Epithelial cell of esophagus (primary cell): ENCODE measurements at regions not wholly inside any gene's neighbourhood (a gene's known extent, or its start where the extent isn't known, plus 50 kb on each side); places are given as distances from the start of the nearest gene placed in this dataset.
A peak's percentile ranks its signal among the peaks of the same experiment; 100 is the strongest.

Experiments
- DNase-seq: peaks from one replicate; pipeline ENCODE4 v3.0.0; 2010; ENCODE audit warnings: low read depth
- H3K4me3 ChIP-seq: 2 replicates; pipeline ENCODE4 v1.5.1; 2011; ENCODE audit warnings: mild to moderate bottlenecking, low read length, control low read depth
- TF ChIP-seq, protein P1 (sequence below): IDR thresholded peaks from 2 replicates; pipeline ENCODE4 v1.5.1; 2011; ENCODE audit warnings: low read depth, mild to moderate bottlenecking, low read length, control low read depth, inconsistent platforms; ENCODE audit not compliant: insufficient read depth; ENCODE audit errors: missing control alignments

- peak; percentile 36 for DNase-seq
- TF ChIP-seq, protein P1, sequence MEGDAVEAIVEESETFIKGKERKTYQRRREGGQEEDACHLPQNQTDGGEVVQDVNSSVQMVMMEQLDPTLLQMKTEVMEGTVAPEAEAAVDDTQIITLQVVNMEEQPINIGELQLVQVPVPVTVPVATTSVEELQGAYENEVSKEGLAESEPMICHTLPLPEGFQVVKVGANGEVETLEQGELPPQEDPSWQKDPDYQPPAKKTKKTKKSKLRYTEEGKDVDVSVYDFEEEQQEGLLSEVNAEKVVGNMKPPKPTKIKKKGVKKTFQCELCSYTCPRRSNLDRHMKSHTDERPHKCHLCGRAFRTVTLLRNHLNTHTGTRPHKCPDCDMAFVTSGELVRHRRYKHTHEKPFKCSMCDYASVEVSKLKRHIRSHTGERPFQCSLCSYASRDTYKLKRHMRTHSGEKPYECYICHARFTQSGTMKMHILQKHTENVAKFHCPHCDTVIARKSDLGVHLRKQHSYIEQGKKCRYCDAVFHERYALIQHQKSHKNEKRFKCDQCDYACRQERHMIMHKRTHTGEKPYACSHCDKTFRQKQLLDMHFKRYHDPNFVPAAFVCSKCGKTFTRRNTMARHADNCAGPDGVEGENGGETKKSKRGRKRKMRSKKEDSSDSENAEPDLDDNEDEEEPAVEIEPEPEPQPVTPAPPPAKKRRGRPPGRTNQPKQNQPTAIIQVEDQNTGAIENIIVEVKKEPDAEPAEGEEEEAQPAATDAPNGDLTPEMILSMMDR, result no peak
- no peak overlapping the region for H3K4me3 ChIP-seq
Measured at GRCh38 chr15:37536967-37537605, 397.4 kb upstream of the TMCO5A start.

- H3K4me3 ChIP-seq, result no peak overlapping the region
- TF ChIP-seq, protein P1, result no peak
- no peak for DNase-seq
Measured at GRCh38 chr15:37537802-37538201, 396.6 kb upstream of the TMCO5A start.

DNA sequence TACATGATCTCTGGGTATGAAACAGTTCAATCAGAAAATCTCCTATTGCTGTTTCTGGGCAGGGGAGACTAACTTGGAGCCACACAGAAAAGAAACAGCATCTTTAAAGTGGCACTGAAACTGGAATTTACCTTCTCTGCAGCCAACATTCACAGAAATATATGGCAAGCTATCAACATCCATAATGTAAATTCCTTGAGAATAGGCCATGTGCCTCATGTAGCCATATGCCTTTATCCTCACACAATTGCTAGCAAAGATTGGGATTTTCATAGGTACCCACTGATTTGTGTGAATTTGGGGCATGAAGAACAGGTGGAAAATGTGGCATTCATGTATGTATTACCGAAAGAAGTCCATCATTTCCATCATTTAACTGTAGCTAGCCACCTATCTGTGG is 386.3 kb upstream of the TMCO5A start:
- TF ChIP-seq, protein P1, result no peak
- H3K4me3 ChIP-seq, result no peak overlapping the region
- DNase-seq, result no peak

DNA sequence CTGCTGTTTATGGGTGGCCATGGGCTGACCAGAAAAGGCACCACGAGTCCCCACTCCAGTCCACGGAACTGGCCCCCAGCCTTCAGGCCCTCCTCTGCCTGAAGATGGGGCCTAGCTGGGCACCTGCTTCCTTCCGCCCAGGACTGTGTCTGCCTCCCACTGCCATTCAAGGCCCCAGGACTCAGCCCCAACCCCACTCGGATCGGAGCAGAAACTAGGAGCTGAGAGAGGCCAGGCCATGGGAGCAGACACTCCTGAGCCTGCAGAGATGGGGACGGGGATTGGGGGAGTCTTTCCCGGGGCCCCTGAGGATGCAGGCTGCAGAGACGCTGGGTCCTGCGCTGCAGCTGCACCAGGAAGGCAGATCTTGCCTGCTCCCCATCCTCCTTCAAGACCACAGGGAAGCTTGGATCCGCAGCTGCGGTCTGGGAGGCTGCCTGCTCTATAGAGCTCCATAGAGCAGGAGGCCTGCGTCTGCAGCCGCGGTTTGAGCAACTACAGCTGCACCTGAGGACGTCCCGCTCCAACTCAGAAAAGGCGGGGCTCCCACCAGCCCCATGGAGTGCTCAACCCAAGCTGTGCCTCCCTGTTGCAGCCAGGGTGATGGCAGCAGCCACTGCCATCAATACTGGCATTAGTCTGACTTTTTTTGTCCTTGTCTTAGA is 383.9 kb upstream of the TMCO5A start:
- no peak for DNase-seq
- no peak overlapping the region for H3K4me3 ChIP-seq
- TF ChIP-seq, protein P1, result no peak

- H3K4me3 ChIP-seq, result no peak overlapping the region
- TF ChIP-seq, protein P1, result no peak
- DNase-seq, result no peak
Measured at GRCh38 chr15:37572401-37572800, 362.0 kb upstream of the TMCO5A start.

- TF ChIP-seq, protein P1, result no peak
Measured at GRCh38 chr15:37574985-37575384, 359.5 kb upstream of the TMCO5A start.

GRCh38 chr15:37576952-37577351 is 357.5 kb upstream of the TMCO5A start:
- no peak for DNase-seq
- H3K4me3 ChIP-seq, result no peak overlapping the region
- TF ChIP-seq, protein P1, result no peak

More at GRCh38 chr15:37574985-37575384, 359.5 kb upstream of the TMCO5A start:
- H3K4me3 ChIP-seq, result no peak overlapping the region
- DNase-seq, result peak; percentile 2
